Type B pancreatic cell (in vitro differentiated cells): ENCODE measurements at regions not wholly inside any gene's neighbourhood (a gene's known extent, or its start where the extent isn't known, plus 50 kb on each side); places are given as distances from the start of the nearest gene placed in this dataset.

Source experiments
- DNase-seq: peaks from one replicate; pipeline ENCODE4 v3.0.0; 2021; ENCODE audit warnings: mixed read lengths; ENCODE audit not compliant: unreplicated experiment; ENCODE audit errors: extremely low spot score
- H3K27ac Mint-ChIP-seq: 2 replicates; pipeline ENCODE4 v1.8.0; 2021; ENCODE audit warnings: mild to moderate bottlenecking, mixed read lengths
- H3K27me3 Mint-ChIP-seq: 2 replicates; pipeline ENCODE4 v1.8.0; 2021; ENCODE audit warnings: mixed read lengths
- H3K36me3 Mint-ChIP-seq: 2 replicates; pipeline ENCODE4 v1.8.0; 2021; ENCODE audit warnings: mixed read lengths
- H3K4me1 Mint-ChIP-seq: one replicate; pipeline ENCODE4 v1.8.0; 2021; ENCODE audit warnings: mixed read lengths; ENCODE audit not compliant: unreplicated experiment
- H3K4me3 Mint-ChIP-seq: 2 replicates; pipeline ENCODE4 v1.8.0; 2021; ENCODE audit warnings: mild to moderate bottlenecking, mixed read lengths
- H3K9me3 Mint-ChIP-seq: 2 replicates; pipeline ENCODE4 v1.8.0; 2021; ENCODE audit warnings: mixed read lengths
- CTCF ChIP-seq: fragments of 200-600 bp; sonication (generic); conservative IDR thresholded peaks from 2 replicates; pipeline ENCODE4 v1.5.0; 2021; ENCODE audit warnings: antibody characterized with exemption, mild to moderate bottlenecking

DNA sequence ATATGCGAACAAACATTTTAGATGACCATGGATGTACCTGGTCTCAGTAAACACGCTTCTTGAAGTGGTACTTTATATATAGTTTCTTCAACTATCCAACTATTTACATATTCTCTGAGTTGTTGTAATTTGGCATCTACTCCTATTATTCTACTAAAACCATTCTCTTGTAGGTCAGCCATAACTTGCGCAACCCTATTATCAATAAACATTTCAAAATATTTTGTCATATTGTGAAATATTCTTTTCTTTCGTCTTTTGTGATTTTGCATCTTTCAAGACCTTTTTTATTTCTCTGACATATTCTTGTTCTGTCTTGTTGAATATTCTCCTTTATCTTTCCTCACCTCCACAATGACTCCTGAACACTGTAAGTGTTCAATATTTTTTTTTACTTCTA lies 753.3 kb downstream of the NXPH1 start:
- no peak for DNase-seq
- TF ChIP-seq CTCF, result no peak
- Mint-ChIP-seq H3K4me3 (no peak overlapping the region), H3K27ac (no peak overlapping the region), H3K36me3 (no peaks in the 10 kb centered on the region), H3K9me3 (no peaks in the 10 kb centered on the region), H3K27me3 (no peaks in the 10 kb centered on the region), H3K4me1 (no peaks in the 10 kb centered on the region)

DNA sequence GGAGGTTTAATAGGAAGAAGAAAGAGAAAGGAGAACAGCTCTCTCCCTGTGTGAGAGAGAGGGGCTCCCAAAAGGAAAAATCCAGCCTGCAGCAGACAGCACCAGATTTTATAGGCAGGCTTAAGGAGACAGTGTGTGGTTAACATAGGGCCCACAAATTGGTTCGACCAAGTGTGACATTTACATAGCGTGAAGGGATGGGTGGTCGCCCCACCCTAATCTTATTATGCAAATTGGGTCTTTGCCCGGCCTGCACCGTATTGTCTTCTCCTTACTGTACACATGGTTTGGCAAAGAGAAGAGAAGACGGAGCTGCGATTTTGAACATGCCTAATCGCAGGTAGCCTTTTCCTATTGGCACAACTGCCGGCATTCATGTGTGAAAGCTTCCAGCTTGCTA lies 756.3 kb downstream of the NXPH1 start:
- no peaks in the 10 kb centered on the region for H3K27me3 Mint-ChIP-seq
- no peak for DNase-seq
- no peaks in the 10 kb centered on the region for H3K36me3 Mint-ChIP-seq
- no peaks in the 10 kb centered on the region for H3K4me1 Mint-ChIP-seq
- no peak overlapping the region for H3K27ac Mint-ChIP-seq
- no peak for TF ChIP-seq CTCF
- H3K4me3 Mint-ChIP-seq, result no peak overlapping the region
- no peaks in the 10 kb centered on the region for H3K9me3 Mint-ChIP-seq

DNA sequence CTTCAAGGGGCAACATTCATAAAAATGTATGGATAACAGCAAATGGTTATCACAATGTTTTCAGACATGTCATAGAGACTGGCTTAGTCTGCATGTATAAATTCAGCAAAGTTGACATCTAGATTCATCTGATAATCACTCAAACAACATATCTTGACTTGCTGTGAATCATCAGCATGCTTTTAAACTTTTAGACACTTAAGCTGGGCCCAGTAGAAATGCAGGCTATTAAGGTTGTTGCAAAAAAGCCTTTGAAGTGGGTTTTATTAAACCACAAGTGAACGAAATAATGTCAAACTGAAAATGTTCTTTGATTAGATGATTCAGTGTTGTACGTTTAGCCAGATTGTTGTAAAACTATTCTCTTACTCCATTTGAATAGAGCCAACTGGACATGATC lies 759.6 kb downstream of the NXPH1 start:
- no peak for TF ChIP-seq CTCF
- Mint-ChIP-seq H3K27ac (no peak overlapping the region), H3K4me1 (no peaks in the 10 kb centered on the region)

DNA sequence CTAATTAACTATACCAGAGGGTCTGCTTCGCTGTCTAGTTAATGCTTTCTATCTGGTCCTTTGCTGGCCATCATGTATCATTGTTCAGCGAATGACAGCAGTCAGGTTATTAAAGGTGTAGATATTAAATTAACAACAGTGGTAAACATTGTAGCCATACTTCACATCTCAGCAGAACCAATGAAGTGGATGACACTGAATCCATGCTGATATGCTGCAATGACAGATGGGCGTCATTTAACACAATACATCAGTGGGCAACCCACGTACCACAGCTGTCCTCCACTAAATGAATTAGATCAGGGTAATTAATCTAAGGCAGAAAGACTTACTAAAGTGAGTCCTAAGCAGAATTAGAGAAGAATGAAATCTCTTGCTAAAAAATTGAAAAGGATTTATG lies 767.2 kb downstream of the NXPH1 start:
- Mint-ChIP-seq H3K27ac (no peak overlapping the region), H3K27me3 (no peaks in the 10 kb centered on the region), H3K4me1 (peaks cover 11% of the 10 kb centered on the region), H3K4me3 (no peak overlapping the region), H3K36me3 (no peaks in the 10 kb centered on the region), H3K9me3 (no peaks in the 10 kb centered on the region)
- no peak for TF ChIP-seq CTCF
- DNase-seq, result no peak

More for the DNA sequence above, 759.6 kb downstream of the NXPH1 start:
- no peaks in the 10 kb centered on the region for H3K9me3 Mint-ChIP-seq
- no peak overlapping the region for H3K4me3 Mint-ChIP-seq
- DNase-seq, result no peak
- no peaks in the 10 kb centered on the region for H3K36me3 Mint-ChIP-seq
- no peaks in the 10 kb centered on the region for H3K27me3 Mint-ChIP-seq

GRCh38 chr7:9201928-9202327 lies 768.5 kb downstream of the NXPH1 start:
- Mint-ChIP-seq H3K4me3 (no peak overlapping the region), H3K9me3 (no peaks in the 10 kb centered on the region), H3K27me3 (no peaks in the 10 kb centered on the region), H3K27ac (no peak overlapping the region), H3K36me3 (no peaks in the 10 kb centered on the region), H3K4me1 (peaks cover 11% of the 10 kb centered on the region)
- no peak for DNase-seq
- no peak for TF ChIP-seq CTCF

DNA sequence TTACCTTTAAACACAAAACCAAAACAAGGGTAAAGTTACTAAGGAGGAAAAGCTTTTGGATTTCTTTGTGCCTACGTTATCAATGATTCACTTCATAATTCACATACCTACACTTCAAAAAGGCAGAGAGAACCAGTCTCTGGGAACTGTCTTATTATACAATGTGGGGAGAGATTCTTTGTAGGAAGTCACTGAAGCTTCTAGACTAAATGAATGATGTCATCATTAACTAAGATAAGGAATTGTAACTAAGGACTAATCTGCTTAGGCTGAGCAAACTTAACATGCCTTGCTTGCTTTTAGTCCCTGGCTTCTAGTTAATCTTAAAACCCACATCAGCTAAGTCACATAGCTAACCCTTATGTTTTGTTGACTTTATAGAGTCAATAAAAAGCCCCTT lies 771.2 kb downstream of the NXPH1 start:
- DNase-seq, result no peak
- no peaks in the 10 kb centered on the region for H3K9me3 Mint-ChIP-seq
- no peak overlapping the region for H3K27ac Mint-ChIP-seq
- peaks cover 11% of the 10 kb centered on the region for H3K4me1 Mint-ChIP-seq
- no peak overlapping the region for H3K4me3 Mint-ChIP-seq
- no peaks in the 10 kb centered on the region for H3K27me3 Mint-ChIP-seq
- TF ChIP-seq CTCF, result no peak
- H3K36me3 Mint-ChIP-seq, result no peaks in the 10 kb centered on the region
